Left lobe of liver (tissue), 2 donors: ENCODE measurements at regions not wholly inside any gene's neighbourhood (a gene's known extent, or its start where the extent isn't known, plus 50 kb on each side); places are given as distances from the start of the nearest gene placed in this dataset.
A peak's percentile ranks its signal among the peaks of the same experiment; 100 is the strongest.

ENCODE experiments used
- ATAC-seq: fragments of 200-7000 bp; cut with Tn5 transposase; one replicate; pipeline ENCODE4 v1.9.1; 2020; ENCODE audit warnings: mild to moderate bottlenecking, moderate library complexity
- DNase-seq: peaks from one replicate; pipeline ENCODE4 v3.0.0-alpha.2; 2020; ENCODE audit warnings: low spot score
- donor health status: DM: no; HTN: no; CAD: no; lungs with moderate emphysema.
- donor health status: DM: no; HTN: yes; CAD: no.

DNA sequence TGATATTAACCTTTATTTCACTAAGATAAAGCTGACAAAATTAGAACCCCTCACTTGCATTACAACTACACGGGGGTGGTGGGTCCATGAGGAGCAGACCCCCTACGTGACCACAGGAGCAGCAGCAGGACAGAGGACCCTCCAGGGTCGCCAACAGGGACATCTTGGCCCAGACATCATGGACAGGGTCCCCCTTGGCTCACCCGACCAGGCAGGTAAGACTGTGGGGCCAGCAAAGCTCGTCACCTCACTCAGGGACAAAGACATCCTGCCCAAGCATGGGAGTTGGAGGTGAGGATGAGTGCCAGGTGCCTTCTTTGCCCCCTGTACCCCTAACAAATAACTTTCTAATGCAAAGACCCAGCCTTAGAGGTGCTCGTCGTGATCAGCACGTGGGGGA, 111.3 kb upstream of the RAB6C start:
- DNase-seq (no peak), ATAC-seq (no peak)

DNA sequence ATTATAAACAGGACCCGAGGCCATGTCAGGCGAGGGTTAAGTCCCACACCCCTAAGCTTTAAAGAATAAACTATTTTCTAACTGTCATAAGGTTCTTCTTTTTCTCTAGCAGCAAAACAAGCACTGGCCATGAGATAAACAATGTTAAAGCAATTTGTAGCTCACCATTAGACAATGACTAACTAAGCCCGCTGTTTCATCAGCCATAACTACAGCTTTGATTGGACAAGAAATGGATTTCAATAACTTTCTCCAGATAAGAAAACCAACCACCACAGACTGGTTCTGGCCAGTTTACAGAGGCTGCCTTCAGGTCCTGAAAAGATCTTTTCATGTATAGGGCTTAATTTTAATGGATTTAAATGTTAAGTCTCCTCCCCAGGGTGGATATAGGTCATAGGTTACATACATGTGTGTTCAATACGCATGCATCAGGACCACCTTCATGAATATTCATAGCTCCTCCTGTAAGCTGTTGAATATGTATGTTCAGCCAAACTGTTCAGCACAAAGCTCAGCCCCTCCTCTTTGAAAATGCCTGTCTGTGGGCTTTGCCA, 108.7 kb upstream of the RAB6C start:
- DNase-seq (no peak), ATAC-seq (no peak)

DNA sequence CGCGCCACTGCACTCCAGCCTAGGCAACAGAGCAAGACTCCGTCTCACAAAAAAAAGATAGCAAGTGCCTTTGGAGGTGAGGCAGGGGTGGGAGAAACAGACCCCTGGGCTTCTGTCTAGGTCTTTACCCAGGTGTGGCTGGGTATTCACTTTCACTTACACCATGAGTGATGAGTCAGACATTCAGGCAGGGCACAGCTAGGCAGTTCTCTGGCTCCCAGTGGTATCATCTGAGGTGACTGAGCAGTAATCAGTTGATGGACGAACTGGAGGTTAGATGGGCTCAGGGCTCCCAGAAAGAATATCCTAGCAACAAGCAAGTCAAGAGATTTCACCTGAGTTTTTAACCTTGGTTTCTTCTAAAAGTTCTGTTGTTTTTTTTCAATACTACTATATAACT, 107.0 kb upstream of the RAB6C start:
- DNase-seq, result no peak
- ATAC-seq, result no peak

DNA sequence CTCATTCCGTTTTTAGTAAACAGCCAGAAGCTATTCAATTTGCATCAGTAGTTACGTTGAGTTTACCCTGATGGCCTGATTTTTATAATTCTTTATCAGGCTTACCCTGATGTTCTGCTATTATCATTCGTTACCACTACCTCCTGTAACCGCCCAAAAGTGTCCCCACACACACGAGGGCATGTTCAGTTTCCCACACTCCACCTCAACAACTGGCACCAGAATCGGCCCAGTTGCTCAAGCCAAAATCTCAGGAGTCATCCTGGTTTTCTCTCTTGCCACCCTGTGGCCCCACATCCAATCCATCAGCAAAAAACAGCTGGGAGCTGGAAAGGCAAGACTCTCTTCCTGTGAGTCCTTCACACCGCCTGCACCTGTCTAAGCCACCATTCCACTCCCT, 102.9 kb upstream of the RAB6C start:
- no peak for DNase-seq

DNA sequence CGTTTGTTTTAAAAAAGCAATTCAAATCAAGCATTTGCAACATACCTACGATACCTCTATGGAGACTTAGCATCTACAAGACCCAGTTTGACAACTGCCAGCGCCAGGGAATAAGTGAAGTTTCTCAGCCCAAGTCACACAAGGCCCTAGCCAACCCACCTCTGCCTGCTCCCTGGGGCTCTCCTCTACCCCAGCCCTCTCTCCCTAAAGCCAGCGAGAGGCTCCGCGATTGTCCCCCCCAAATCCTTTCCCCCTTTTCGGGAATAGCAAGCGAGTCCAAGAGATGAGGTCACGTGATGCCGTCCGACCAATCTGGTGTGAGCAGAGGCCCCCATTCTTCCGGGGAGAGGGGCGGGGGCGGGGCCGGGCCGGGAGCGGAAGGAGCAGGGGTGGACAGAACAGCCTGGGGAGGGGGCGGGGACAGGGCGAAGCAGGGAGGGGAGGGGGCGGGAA, 102.2 kb upstream of the RAB6C start:
- DNase-seq (peak; percentile 90), ATAC-seq (peak; percentile 93)

More for the DNA sequence above, 102.9 kb upstream of the RAB6C start:
- ATAC-seq, result no peak

DNA sequence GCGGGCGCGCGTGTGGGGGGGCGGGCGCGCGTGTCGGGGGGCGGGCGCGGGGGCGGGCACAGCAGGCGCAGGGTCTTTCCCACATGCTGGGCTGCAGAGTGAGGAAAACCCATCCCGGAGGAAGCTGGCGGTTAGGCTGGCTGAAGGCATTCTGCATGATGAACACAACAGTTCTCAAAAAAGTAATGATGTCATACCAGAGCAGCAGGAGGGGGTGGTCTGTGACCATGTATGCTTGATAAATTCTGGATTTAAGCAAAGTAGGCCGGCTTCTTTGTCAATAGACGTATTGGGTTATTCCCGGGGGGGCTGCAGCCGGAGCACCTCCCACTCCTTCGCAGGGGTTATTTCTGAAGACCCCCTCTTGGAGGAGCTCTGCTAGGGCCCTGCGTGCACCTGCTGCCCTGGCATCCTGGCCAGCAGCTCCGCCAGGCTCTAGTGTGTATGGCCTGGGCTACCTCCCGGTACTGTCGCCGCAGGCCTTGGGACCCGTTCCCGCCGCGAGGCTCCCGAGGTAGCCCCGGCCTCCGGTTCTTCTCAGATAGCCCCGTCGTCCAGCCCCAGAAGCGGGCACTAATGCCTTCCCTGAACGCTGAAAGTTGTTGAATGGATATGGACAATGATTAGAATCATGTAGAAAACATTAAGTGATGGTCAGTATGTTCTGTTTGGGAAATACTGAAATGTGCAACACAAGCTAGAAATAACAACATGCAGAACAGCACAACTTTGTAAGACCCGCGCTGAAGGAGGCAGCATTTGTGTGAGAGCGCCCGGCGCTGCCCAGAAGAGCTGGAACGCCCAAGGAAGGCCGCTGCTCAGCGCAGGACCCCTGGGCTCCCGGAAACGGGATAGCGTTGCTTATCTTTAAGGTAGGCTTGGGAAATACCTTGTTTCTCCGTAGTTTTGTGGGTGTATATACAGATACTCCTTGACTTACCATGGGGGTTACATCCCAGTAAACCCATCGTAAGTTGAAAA, 101.4 kb upstream of the RAB6C start:
- ATAC-seq (peak; percentile 56), DNase-seq (peak; percentile 53)

DNA sequence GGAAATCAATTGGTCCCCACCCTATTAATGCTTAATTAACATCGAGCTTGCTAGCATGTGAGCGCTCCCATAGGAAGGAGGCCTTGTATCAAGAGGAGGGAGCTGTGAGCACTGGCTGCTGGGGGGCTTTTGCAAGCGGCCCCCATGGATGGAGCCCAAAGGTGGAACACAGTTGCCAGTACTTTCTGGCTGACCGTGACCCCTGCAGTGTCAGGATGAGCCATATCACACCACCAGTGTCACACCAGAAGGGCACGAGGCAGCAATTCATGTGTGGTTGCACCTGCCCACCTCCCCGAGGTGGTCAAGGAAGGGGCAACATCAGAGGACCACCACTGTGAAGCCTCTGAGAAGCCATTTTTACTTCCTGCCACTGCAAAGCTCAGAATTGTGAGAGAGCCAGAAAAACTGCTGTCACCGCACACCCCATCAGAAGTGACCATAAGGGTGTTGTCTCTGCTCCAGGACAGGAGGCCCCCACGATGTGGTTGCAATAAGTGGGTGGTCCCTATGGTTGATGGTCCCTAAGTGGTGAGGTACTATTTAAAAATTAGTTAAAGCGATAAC, 99.8 kb upstream of the RAB6C start:
- no peak for DNase-seq
- ATAC-seq, result no peak

DNA sequence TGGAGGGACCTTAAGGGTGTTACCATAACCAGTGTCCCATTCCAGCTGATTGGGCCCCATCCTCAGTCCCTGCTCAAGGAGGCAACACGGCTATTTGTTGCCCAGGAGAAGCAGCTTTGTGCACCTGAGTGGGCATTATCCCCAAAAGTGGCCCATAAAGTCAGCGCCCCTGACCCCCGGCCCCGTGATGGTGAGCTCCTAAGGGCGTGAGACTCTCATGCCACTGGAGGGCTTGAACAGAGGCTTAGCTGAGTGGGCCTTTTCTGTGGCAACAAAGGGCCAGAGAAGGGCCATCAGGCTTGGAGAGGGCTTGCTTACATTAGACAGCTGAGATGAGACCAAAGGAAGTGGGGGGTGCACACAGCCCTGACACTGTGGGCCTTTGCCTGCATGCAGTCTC, 99.2 kb upstream of the RAB6C start:
- ATAC-seq, result no peak
- no peak for DNase-seq

DNA sequence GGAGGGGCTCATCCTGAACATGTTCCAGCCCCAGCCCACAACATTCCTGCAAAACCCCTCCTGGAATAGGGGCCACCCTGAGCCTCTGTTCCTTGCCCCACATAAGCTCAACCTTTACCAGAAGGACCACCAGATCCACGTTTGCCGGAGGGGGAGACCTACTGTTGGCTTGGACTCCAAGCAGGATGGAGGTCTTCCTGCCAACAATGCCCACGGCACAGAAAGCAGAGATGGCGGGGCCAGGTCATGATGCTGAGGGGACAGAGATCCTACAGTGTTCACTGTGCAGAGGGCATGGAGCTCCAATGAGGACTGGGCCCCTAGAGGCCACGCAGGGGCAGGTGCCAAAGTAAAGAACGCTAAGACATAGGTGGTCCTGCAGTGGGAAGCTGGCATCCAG, 98.5 kb upstream of the RAB6C start:
- no peak for ATAC-seq
- no peak for DNase-seq

DNA sequence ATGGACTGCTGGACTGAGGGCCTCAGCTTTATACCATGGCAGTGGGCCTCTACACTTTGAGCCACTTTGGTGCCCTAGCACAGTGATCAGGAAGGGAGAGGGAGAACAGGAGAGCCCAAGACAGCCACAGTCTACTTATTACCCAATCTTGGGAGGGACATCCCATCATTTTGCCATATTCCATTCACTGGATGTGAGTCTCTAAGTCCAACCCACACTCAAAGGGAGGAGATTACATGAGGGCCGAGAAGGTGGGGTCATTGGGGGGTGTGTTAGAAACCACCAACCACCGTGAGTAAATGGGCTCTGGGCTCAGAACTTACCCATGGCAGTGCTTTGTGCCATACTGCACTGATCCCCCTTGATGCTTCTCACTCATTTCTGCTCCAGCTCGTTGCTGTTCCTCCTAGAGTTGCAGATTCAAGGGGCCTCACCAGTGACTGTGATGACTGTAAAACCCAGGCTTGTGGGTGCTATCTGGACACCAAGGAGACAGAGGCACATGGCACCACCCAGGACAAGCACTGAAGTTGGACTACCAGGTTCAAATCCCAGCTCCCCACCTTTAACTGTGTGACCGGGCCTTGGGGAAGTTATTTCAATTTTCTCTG, 97.6 kb upstream of the RAB6C start:
- DNase-seq (no peak), ATAC-seq (no peak)

DNA sequence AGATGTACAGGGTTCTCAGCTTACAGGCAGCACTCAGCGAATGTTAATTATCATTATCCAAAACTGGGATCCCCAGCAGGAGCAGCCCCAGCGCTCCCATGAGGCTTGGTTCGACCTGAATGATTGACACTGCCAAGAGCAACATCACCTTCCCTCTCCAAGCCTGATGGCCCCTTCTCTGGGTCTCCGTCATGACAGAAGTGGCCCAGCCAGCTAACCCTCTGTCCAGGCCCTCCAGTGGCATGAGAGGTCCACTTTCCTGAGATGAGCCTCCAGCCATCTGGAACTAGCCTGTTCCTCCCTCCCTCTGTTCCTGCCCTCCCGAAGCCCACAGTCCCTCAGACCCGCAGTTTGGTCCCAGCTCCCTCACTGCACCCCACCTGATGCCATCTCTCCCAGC, 97.0 kb upstream of the RAB6C start:
- DNase-seq, result no peak
- ATAC-seq, result no peak

DNA sequence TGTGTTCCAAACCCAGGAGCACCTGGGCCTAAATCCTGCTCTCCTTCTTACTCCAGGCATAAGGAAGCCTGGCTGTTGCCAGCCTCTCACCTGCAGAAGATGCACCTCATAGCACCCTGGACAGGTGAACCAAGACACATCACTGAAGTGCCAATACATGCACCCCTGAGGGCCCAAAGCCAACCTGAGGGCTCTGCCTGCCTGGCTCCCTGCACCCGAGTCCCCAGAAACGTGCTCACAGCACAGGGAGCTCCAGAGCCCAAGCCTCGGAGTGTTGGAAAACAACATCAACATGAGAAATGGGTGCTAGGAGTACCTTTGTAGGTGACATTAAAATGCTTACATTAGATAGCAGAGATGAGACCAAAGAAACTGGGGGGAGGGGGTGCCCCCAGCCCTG, 96.3 kb upstream of the RAB6C start:
- DNase-seq (no peak), ATAC-seq (no peak)

DNA sequence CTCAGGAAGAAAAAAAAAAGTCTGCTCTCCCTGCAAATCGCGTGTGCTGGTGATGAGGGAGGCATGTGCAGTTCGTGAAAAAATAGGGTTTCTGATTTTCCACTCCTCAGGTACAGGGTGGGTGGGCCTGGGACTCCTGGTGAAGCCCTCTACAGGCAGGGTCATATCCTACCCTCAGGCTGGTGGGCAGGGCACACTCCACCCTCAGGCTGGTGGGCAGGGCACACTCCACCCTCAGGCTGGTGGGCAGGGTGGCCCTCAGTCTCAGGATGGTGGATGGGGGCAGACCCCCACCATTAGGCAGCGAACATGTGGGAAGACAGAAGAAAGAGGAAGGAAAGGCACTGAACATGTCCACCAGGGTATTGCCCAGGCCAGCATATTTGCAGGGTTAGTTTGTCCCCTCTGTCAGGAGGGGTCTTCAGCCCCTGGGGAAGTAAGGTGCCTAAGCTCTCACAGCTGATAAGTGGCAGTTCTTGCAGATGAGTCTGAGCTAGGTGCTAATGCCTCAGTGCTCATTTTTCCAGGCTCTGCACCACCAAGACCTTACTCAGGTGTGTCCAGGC, 95.2 kb upstream of the RAB6C start:
- no peak for DNase-seq
- no peak for ATAC-seq

DNA sequence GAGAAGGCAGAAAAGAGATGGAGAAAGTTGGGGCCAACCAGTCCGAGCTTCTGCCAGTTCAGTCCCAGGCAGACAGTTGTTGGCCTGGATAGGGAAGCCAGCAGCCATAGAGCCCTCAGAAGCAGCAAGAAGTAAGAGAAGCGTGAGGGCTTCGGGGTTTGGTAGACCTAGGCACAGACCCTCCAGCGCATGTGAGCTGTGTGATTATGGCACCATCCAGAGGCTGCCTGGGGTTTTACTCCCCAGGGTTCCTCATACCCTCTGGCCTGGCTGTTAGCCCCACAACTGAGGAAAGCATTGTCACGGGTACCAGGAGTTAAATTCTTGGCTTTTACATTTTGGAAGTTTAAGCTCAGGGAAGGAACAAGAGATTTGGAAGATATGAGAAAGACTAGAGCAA, 93.7 kb upstream of the RAB6C start:
- no peak for ATAC-seq
- DNase-seq, result no peak

DNA sequence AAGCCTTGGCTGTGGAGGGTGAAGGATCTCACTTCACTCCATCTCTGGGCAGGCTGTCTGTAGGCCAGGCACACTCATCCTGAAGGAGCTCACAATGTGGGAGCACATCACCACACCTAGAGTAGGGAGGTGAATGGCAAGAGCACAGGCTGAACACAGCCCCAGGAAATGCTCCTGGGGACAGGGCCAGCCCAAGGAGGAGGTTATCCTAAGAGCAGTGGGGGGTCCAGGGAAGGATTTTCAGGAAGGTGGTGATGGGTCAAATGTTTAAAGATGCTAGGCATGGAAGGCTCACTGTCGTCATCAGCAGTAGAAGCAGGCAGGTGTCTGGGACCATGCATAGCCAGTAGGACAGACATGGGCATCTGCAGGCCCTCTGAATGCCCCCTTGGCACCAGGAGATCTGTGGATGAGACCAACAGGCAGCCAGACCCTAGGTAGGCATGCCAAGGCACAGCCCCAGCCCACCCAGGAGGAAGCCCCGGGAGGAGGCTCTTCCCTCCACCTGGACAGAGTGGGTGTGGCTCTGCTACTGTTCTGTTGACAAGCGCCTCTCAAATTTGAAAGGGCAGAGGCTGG, 91.7 kb upstream of the RAB6C start:
- DNase-seq (no peak), ATAC-seq (no peak)

DNA sequence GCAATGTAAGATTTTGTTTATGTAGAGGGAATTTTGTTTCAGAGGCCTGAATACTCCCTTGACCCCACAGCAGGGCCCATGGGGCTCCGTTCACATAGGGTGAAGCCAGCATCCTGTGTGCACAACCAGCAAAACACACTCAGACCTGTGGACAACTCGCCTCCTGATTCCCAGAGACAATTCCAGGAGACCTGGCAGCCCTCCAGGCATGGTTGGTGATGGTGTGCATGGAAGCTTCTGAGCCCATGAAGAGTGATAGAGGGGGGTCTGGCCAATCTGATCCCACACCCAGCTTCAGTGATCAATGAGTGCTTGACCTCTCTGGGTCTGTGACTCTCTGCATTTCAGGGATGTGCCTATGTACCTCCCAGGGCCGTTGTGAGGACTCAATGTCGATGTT, 91.0 kb upstream of the RAB6C start:
- DNase-seq (no peak), ATAC-seq (no peak)

DNA sequence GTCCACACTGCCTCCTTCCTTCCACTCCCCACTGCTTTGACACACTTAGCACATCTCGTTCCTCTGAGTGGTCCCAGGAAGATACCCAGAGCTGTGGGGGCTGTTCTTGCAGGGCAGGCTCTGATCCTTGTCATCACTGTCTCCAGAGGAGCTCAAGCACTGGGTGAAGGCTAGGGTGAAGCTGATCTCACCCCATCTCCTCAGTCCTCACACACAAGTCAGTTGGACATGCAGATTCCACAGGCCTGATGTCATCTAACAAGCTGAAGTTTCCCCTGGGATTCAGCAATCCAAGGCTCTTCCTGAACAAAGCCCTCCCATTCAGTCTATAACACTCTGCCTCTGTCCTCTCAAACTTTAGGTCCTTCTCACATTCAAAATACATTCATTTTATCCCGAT, 90.6 kb upstream of the RAB6C start:
- ATAC-seq, result no peak
- no peak for DNase-seq

DNA sequence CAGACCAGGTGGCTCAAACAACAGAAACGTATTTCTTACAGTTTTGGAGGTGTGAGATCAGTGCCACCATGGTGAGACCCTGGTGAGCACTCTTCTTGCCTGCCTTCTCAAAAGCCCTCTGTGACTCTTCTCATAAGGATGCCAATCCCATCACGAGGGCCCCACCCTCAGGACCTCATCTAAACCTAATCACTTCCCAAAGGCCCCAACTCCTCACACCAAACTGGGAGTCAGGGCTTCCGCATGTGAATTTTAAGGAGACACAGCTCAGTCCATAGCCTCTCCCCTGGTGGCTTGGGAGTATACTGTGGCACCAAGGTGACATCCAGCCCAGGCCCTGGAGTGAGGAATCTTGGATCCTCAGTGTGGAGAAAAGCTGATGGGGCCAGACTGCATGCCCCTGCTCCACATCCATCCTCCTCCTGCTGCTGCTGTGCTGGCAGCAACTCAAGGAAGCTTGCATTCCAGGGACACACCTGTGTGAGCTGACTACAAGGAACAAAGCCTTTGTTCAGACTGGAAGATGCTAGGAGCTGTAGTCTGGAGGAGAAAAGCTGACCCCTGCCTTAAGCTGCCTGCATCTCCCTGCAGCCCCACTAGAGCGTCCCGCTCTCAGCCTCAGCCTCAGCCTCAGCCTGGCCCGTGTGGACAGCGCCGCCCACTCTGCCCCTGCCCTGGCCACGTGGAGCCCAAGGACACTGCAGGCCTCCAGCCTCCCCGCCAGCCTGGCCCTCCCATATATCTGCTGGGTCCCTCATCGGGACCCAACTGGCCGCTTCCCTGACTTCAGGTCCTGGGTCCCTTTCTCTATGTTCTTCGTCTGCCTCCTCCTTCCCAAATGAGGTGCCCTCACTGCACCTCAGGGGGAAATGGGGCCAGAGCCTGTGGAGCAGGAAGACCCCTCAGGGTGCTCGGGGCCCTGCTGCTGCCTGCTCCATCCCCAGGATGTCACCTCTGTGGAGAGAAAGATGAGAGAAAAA, 87.8 kb upstream of the RAB6C start:
- DNase-seq (no peak), ATAC-seq (no peak)

DNA sequence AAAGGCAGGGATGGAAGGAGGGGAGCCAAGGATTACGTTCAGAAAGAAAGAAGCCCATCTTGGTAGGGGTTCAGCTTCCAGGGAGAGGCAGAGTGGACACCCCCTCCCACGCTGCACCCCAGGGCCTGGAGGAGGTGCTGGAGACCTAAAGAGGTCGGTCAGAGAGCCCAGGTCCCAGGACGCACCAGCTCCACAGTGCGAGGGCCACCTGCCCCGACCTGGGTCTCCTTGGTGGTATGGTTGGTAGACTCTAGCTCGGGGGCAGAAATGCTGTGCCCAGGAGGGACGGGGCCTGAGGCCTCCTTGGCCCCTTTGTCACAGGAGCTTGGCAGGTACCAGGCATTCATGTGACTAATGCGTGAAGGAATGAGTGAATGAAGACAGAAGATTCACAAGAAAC, 87.1 kb upstream of the RAB6C start:
- DNase-seq (no peak), ATAC-seq (no peak)

DNA sequence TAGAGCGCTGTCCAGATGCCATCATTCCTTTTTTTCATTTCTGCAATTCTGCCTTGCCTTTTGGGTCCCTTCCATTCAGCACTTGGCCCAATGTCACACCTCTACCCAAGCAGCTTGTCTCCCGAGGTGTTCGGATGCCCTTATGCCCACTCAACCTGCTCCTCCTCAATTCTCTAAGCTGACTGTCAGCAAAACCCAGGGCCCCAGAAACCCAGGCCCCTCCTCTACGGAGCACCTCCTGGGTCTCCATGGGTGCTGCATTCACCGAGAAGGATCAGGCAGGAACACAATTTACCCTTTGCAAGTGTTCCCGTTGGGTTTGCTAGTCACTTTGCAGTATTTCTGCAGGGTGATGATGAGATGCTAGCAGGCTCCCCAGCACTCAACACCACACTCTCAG, 86.7 kb upstream of the RAB6C start:
- ATAC-seq (no peak), DNase-seq (no peak)
